ENCODE measurements at regions not wholly inside any gene's neighbourhood (a gene's known extent, or its start where the extent isn't known, plus 50 kb on each side); places are given as distances from the start of the nearest gene placed in this dataset.
"Not testable (repeated sequence)": the region's sequence is repeated elsewhere in the genome, so short reads cannot be mapped to it uniquely, and the experiment has no call there.

DNA sequence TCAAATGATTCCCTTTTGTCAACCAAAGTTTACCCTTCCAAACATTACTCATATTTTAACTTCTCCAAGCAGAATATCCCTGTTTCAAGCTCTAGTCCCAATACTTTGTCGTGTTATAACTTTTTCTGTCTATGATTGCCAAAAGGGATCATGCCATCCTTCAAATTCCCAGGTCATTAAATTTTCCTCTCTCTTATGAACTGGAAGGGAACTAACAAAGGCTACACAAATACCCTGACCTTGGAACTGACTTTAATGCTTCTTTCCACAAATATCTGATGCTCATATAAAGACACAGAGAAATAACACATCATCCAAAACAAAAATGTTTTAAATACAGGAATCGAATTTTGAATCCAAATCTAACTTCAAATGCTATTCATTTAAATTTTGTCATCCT, 1352.7 kb downstream of the CDH11 start:
- Histone ChIP-seq H3K9me3 (ENCODE audit: control insufficient read depth in 2 of 2, low read length in 2 of 2) (no peaks in the 10 kb centered on the region), H3K4me3 (ENCODE audit: low read length in 2 of 2) (no peak overlapping the region), H3K4me1 (ENCODE audit: control insufficient read depth, insufficient read depth, low read length) (no peaks in the 10 kb centered on the region), H3K27me3 (ENCODE audit: control insufficient read depth in 1 of 2, insufficient read depth in 2 of 2, low read length in 2 of 2) (no peaks in the 10 kb centered on the region), H3K9ac (ENCODE audit: low read length in 2 of 2) (no peak overlapping the region), H3K36me3 (ENCODE audit: control insufficient read depth in 2 of 2, insufficient read depth in 2 of 2, low read length in 2 of 2) (no peaks in the 10 kb centered on the region), H3K27ac (ENCODE audit: low read length) (no peak overlapping the region)

GRCh38 chr16:63760246-63760645, 1361.6 kb downstream of the CDH11 start:
- not testable (repeated sequence) for H3K27ac ChIP-seq (ENCODE audit: low read length); H3K4me1 ChIP-seq (ENCODE audit: control insufficient read depth, insufficient read depth, low read length); H3K27me3 ChIP-seq (ENCODE audit: control insufficient read depth in 1 of 2, insufficient read depth in 2 of 2, low read length in 2 of 2); H3K36me3 ChIP-seq (ENCODE audit: control insufficient read depth in 2 of 2, insufficient read depth in 2 of 2, low read length in 2 of 2); H3K9ac ChIP-seq (ENCODE audit: low read length in 2 of 2); H3K9me3 ChIP-seq (ENCODE audit: control insufficient read depth in 2 of 2, low read length in 2 of 2); H3K4me3 ChIP-seq (ENCODE audit: low read length in 2 of 2)

- Histone ChIP-seq H3K4me1 (ENCODE audit: control insufficient read depth, insufficient read depth, low read length) (no peaks in the 10 kb centered on the region), H3K9me3 (ENCODE audit: control insufficient read depth in 2 of 2, low read length in 2 of 2) (no peaks in the 10 kb centered on the region), H3K9ac (ENCODE audit: low read length in 2 of 2) (no peak overlapping the region), H3K27me3 (ENCODE audit: control insufficient read depth in 1 of 2, insufficient read depth in 2 of 2, low read length in 2 of 2) (no peaks in the 10 kb centered on the region), H3K27ac (ENCODE audit: low read length) (no peak overlapping the region), H3K36me3 (ENCODE audit: control insufficient read depth in 2 of 2, insufficient read depth in 2 of 2, low read length in 2 of 2) (no peaks in the 10 kb centered on the region), H3K4me3 (ENCODE audit: low read length in 2 of 2) (no peak overlapping the region)
Observed at GRCh38 chr16:63752347-63752746, 1369.5 kb downstream of the CDH11 start.

- Histone ChIP-seq H3K36me3 (ENCODE audit: control insufficient read depth in 2 of 2, insufficient read depth in 2 of 2, low read length in 2 of 2) (no peaks in the 10 kb centered on the region), H3K9me3 (ENCODE audit: control insufficient read depth in 2 of 2, low read length in 2 of 2) (no peaks in the 10 kb centered on the region), H3K27ac (ENCODE audit: low read length) (no peak overlapping the region), H3K9ac (ENCODE audit: low read length in 2 of 2) (no peak overlapping the region), H3K4me1 (ENCODE audit: control insufficient read depth, insufficient read depth, low read length) (no peaks in the 10 kb centered on the region), H3K4me3 (ENCODE audit: low read length in 2 of 2) (no peak overlapping the region), H3K27me3 (ENCODE audit: control insufficient read depth in 1 of 2, insufficient read depth in 2 of 2, low read length in 2 of 2) (no peaks in the 10 kb centered on the region)
Observed at GRCh38 chr16:63749276-63749675, 1372.6 kb downstream of the CDH11 start.

DNA sequence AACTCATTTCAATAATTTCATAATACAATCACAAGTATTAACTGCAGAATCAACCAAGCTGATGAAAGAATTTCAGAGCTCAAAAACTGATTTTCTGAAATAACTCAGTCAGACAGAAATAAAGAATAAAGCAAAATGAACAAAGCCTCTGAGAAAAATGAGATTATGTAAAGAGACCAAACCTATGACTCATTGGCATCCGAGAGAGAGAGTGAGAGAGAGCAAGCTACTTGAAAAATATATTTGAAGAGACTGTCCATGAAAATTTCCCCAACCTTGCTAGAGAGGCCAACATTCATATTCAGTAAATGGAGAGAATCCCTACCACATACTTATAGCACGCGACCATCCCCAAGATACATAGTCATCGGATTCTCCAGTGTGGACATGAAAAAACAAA, 1376.4 kb downstream of the CDH11 start:
- Histone ChIP-seq H3K9ac (ENCODE audit: low read length in 2 of 2) (no peak overlapping the region), H3K27ac (ENCODE audit: low read length) (no peak overlapping the region), H3K9me3 (ENCODE audit: control insufficient read depth in 2 of 2, low read length in 2 of 2) (no peaks in the 10 kb centered on the region), H3K4me3 (ENCODE audit: low read length in 2 of 2) (no peak overlapping the region), H3K27me3 (ENCODE audit: control insufficient read depth in 1 of 2, insufficient read depth in 2 of 2, low read length in 2 of 2) (no peaks in the 10 kb centered on the region), H3K36me3 (ENCODE audit: control insufficient read depth in 2 of 2, insufficient read depth in 2 of 2, low read length in 2 of 2) (no peaks in the 10 kb centered on the region), H3K4me1 (ENCODE audit: control insufficient read depth, insufficient read depth, low read length) (no peaks in the 10 kb centered on the region)

DNA sequence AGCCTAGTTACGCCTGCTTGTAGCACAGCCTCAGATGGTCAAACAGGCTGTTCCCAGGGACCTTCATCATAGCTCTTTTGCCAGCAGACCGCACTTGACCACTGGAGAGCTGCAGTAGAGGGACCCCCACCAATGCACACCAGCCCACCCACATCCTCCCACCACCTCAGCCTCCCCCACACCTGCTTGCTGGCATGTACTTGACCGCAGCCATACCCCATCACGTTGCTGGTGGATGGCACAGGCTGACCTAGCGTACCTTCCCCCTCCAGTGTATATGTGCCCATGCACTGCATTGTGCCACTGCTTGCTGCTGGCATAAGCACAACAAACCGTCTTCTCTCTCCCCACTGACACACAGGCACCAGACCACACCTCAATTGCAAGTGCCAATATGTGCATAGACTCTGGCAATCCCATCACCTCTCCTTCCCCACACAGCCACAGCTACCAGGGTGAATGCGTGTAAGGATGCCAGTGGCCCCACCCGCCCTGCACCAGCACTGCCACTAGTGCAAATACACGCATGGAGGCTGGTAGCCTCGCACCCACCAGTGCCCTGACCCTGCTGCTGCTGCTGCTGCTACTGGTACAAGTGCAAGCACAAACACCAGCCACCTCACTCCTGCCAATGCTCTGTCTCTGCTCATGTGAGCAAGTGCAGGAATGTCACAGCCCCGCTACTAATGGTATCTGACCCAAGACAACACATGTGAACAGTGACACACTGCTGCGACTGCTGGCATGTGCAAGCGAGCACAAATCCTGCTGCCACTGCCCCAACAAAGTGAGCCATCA, 1377.6 kb downstream of the CDH11 start:
- Histone ChIP-seq H3K4me3 (ENCODE audit: low read length in 2 of 2) (no peak overlapping the region), H3K27ac (ENCODE audit: low read length) (no peak overlapping the region), H3K4me1 (ENCODE audit: control insufficient read depth, insufficient read depth, low read length) (no peaks in the 10 kb centered on the region), H3K9me3 (ENCODE audit: control insufficient read depth in 2 of 2, low read length in 2 of 2) (no peaks in the 10 kb centered on the region), H3K36me3 (ENCODE audit: control insufficient read depth in 2 of 2, insufficient read depth in 2 of 2, low read length in 2 of 2) (no peaks in the 10 kb centered on the region), H3K9ac (ENCODE audit: low read length in 2 of 2) (no peak overlapping the region), H3K27me3 (ENCODE audit: control insufficient read depth in 1 of 2, insufficient read depth in 2 of 2, low read length in 2 of 2) (no peaks in the 10 kb centered on the region)

GRCh38 chr16:63742150-63742549, 1379.7 kb downstream of the CDH11 start:
- H3K9ac ChIP-seq (ENCODE audit: low read length in 2 of 2): no peak overlapping the region
- no peak overlapping the region for H3K4me3 ChIP-seq (ENCODE audit: low read length in 2 of 2)
- no peaks in the 10 kb centered on the region for H3K27me3 ChIP-seq (ENCODE audit: control insufficient read depth in 1 of 2, insufficient read depth in 2 of 2, low read length in 2 of 2)
- no peaks in the 10 kb centered on the region for H3K36me3 ChIP-seq (ENCODE audit: control insufficient read depth in 2 of 2, insufficient read depth in 2 of 2, low read length in 2 of 2)
- H3K9me3 ChIP-seq (ENCODE audit: control insufficient read depth in 2 of 2, low read length in 2 of 2): no peaks in the 10 kb centered on the region
- no peaks in the 10 kb centered on the region for H3K4me1 ChIP-seq (ENCODE audit: control insufficient read depth, insufficient read depth, low read length)
- H3K27ac ChIP-seq (ENCODE audit: low read length): no peak overlapping the region

DNA sequence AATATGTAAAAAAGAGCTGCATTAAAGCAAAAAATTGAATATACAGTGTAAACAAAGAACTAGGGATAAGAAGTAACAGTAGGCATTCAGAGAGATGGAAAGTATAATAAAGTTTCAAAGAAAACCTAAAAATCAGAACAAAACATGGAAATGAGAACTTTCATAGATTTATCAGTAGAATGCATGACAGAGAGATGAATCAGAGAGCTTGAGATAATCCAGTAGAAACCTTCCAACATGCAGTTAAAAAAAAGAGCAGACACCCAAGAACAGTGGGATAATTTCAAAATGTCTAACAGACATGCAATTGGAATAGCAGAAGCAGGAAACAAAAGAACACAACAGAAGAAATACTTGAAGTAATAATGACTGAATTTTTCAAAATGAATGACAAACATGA, 1384.2 kb downstream of the CDH11 start:
- H3K27ac ChIP-seq (ENCODE audit: low read length): no peak overlapping the region
- no peaks in the 10 kb centered on the region for H3K36me3 ChIP-seq (ENCODE audit: control insufficient read depth in 2 of 2, insufficient read depth in 2 of 2, low read length in 2 of 2)
- H3K4me3 ChIP-seq (ENCODE audit: low read length in 2 of 2): no peak overlapping the region
- no peak overlapping the region for H3K9ac ChIP-seq (ENCODE audit: low read length in 2 of 2)
- no peaks in the 10 kb centered on the region for H3K4me1 ChIP-seq (ENCODE audit: control insufficient read depth, insufficient read depth, low read length)
- no peaks in the 10 kb centered on the region for H3K27me3 ChIP-seq (ENCODE audit: control insufficient read depth in 1 of 2, insufficient read depth in 2 of 2, low read length in 2 of 2)
- H3K9me3 ChIP-seq (ENCODE audit: control insufficient read depth in 2 of 2, low read length in 2 of 2): no peaks in the 10 kb centered on the region

GRCh38 chr16:63735456-63735855, 1386.4 kb downstream of the CDH11 start:
- no peak overlapping the region for H3K4me3 ChIP-seq (ENCODE audit: low read length in 2 of 2)
- H3K27me3 ChIP-seq (ENCODE audit: control insufficient read depth in 1 of 2, insufficient read depth in 2 of 2, low read length in 2 of 2): no peaks in the 10 kb centered on the region
- H3K36me3 ChIP-seq (ENCODE audit: control insufficient read depth in 2 of 2, insufficient read depth in 2 of 2, low read length in 2 of 2): no peaks in the 10 kb centered on the region
- no peak overlapping the region for H3K9ac ChIP-seq (ENCODE audit: low read length in 2 of 2)
- no peaks in the 10 kb centered on the region for H3K9me3 ChIP-seq (ENCODE audit: control insufficient read depth in 2 of 2, low read length in 2 of 2)
- H3K27ac ChIP-seq (ENCODE audit: low read length): no peak overlapping the region
- no peaks in the 10 kb centered on the region for H3K4me1 ChIP-seq (ENCODE audit: control insufficient read depth, insufficient read depth, low read length)

DNA sequence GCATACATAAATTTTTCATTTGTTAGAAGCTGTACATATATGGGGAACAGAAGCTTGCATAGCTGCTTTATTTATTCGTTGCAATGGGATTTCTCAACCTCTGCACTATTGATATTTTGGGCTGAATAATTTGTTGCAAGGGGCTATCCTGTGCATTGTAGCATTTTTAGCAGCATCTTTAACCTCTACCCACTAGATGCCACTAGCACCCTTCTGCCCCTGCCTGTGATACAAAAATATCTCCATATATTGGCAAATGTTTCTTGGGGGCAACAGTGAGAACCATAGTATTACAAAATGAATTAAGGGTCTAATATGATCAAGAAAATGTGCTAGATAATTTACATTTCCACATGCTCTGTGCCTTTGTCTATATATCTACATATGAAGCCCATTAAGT, 1401.0 kb downstream of the CDH11 start:
- Histone ChIP-seq H3K27me3 (ENCODE audit: control insufficient read depth in 1 of 2, insufficient read depth in 2 of 2, low read length in 2 of 2) (no peaks in the 10 kb centered on the region), H3K36me3 (ENCODE audit: control insufficient read depth in 2 of 2, insufficient read depth in 2 of 2, low read length in 2 of 2) (no peaks in the 10 kb centered on the region), H3K4me3 (ENCODE audit: low read length in 2 of 2) (no peak overlapping the region), H3K4me1 (ENCODE audit: control insufficient read depth, insufficient read depth, low read length) (no peaks in the 10 kb centered on the region), H3K9ac (ENCODE audit: low read length in 2 of 2) (no peak overlapping the region), H3K9me3 (ENCODE audit: control insufficient read depth in 2 of 2, low read length in 2 of 2) (no peaks in the 10 kb centered on the region), H3K27ac (ENCODE audit: low read length) (no peak overlapping the region)

DNA sequence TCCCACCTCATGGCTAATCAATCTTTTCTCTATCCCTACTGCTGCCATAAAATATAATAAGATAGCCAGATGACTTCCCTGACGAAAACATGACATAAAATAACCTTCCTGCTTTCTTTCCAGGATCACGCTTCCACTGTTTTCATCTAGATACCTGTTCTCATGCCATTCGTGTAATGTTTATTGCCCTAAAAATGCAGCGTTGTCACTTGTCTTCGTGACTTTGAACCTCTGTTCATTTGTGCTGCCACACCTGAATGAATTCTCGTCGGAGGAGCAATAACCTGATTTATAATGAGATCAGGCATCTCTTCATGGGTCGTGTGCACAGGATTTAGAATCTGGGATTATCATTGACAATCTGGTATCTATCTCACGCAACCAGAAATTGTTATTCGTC, 1401.9 kb downstream of the CDH11 start:
- Histone ChIP-seq H3K4me1 (ENCODE audit: control insufficient read depth, insufficient read depth, low read length) (no peaks in the 10 kb centered on the region), H3K4me3 (ENCODE audit: low read length in 2 of 2) (no peak overlapping the region), H3K36me3 (ENCODE audit: control insufficient read depth in 2 of 2, insufficient read depth in 2 of 2, low read length in 2 of 2) (no peaks in the 10 kb centered on the region), H3K9me3 (ENCODE audit: control insufficient read depth in 2 of 2, low read length in 2 of 2) (no peaks in the 10 kb centered on the region), H3K27me3 (ENCODE audit: control insufficient read depth in 1 of 2, insufficient read depth in 2 of 2, low read length in 2 of 2) (no peaks in the 10 kb centered on the region), H3K27ac (ENCODE audit: low read length) (no peak overlapping the region), H3K9ac (ENCODE audit: low read length in 2 of 2) (no peak overlapping the region)

Measured in stomach smooth muscle (tissue), 2 donors.